ENCODE measurements at regions not wholly inside any gene's neighbourhood (a gene's known extent, or its start where the extent isn't known, plus 50 kb on each side); places are given as distances from the start of the nearest gene placed in this dataset.

GRCh38 chr1:172755099-172755498, 96.2 kb downstream of the FASLG start:
- no peak for TF ChIP-seq CTCF (IDR thresholded peaks at IDR 0.05 in 2 of 3, conservative IDR thresholded peaks at IDR 0.05 in 1 of 3; ENCODE audit: borderline replicate concordance in 1 of 3, insufficient read depth in 1 of 3, low read depth in 2 of 3, low read length in 2 of 3)
- TF ChIP-seq MAX (IDR thresholded peaks at IDR 0.05): no peak
- no peak for TF ChIP-seq EZH2phosphoT487 (IDR thresholded peaks at IDR 0.05; ENCODE audit: borderline replicate concordance)
- TF ChIP-seq EZH2 (IDR thresholded peaks at IDR 0.05): no peak
- TF ChIP-seq POLR2A (IDR thresholded peaks at IDR 0.05; ENCODE audit: borderline replicate concordance, extremely low read depth, insufficient read depth, insufficient read length): no peak
- no peak for TF ChIP-seq ATF3 (IDR thresholded peaks at IDR 0.05)
- no peak for TF ChIP-seq CEBPB (IDR thresholded peaks at IDR 0.05; ENCODE audit: low read depth)
- no peak for TF ChIP-seq ZNF274 (IDR thresholded peaks at IDR 0.05; ENCODE audit: low read depth, low read length)
- TF ChIP-seq ZBTB33 (IDR thresholded peaks at IDR 0.05; ENCODE audit: extremely low read depth, insufficient replicate concordance, low read length): no peak
- TF ChIP-seq POLR2AphosphoS5 (IDR thresholded peaks at IDR 0.05; ENCODE audit: low read depth, low read length): no peak
- no peak for TF ChIP-seq JUND (IDR thresholded peaks at IDR 0.05)
